DOHH2 (cell line): ENCODE measurements at regions not wholly inside any gene's neighbourhood (a gene's known extent, or its start where the extent isn't known, plus 50 kb on each side); places are given as distances from the start of the nearest gene placed in this dataset.

Source experiments
- CTCF ChIP-seq: fragments of 200-600 bp; sonication (generic); IDR thresholded peaks from one replicate; pipeline ENCODE4 v1.5.1; 2014; ENCODE audit warnings: antibody characterized with exemption, mild to moderate bottlenecking, low read depth, low read length; ENCODE audit not compliant: poor library complexity, severe bottlenecking
- EZH2phosphoT487 ChIP-seq: fragments of 200-600 bp; sonication (generic); IDR thresholded peaks from 2 replicates; pipeline ENCODE4 v1.6.1; 2017; ENCODE audit warnings: borderline replicate concordance, mild to moderate bottlenecking, antibody characterized with exemption, low read length, moderate library complexity, mixed read lengths

- no peak for TF ChIP-seq EZH2phosphoT487
- no peak for TF ChIP-seq CTCF
These were observed 182.7 kb downstream of the KDR start for GRCh38 chr4:54942721-54943120.
